ENCODE measurements at regions not wholly inside any gene's neighbourhood (a gene's known extent, or its start where the extent isn't known, plus 50 kb on each side); places are given as distances from the start of the nearest gene placed in this dataset.

DNA sequence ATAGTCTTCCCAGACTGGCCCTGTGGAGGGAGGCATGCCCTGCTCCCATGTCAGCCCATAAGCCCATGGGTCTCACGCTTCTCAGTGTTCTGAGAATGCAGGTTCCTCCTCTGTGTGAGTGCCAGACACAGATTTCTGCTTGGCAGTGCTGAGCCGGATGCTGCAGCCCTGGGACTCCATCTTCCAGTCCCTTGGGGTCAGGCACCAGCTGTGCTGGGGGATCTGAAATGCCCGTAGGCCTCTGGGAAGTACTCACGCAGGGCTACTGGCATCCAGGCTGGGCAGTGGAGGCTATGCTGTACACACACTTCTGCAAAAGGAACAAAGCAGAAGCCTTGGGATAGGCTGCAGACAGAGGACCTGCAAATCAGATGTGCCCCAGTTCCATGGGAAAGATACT is 1944.6 kb downstream of the EFNA5 start:
- no peak for TF ChIP-seq POLR2A (IDR thresholded peaks at IDR 0.05)
- TF ChIP-seq POLR2AphosphoS5 (IDR thresholded peaks at IDR 0.05) = no peak
- no peak for TF ChIP-seq CTCF (IDR thresholded peaks at IDR 0.05)

All from sigmoid colon (tissue), 4 donors.